Activated naive CD4-positive, alpha-beta T cell treated with anti-CD3 and anti-CD28 coated beads, Interleukin-2, amount 50 U/mL, for 72 hours (primary cell): ENCODE measurements at regions not wholly inside any gene's neighbourhood (a gene's known extent, or its start where the extent isn't known, plus 50 kb on each side); places are given as distances from the start of the nearest gene placed in this dataset.

ENCODE experiments used
- ATAC-seq, 2 donors: fragments of 150-1000 bp; cut with Tn5 transposase; 2 replicates each; pipeline ENCODE4 v1.10.0; 2021; ENCODE audit warnings: mild to moderate bottlenecking in 2 of 2, moderate library complexity in 2 of 2
- DNase-seq, 2 donors: peaks; one replicate each; pipeline ENCODE4 v3.0.0; 2021 to 2022; ENCODE audit warnings: low spot score in 2 of 2
- H3K27ac Mint-ChIP-seq, 2 donors: one replicate each; pipeline ENCODE4 v1.8.0; 2022; ENCODE audit warnings: mild to moderate bottlenecking in 2 of 2, mixed read lengths in 2 of 2
- H3K36me3 Mint-ChIP-seq, 2 donors: one replicate each; pipeline ENCODE4 v1.8.0; 2022; ENCODE audit warnings: mixed read lengths in 2 of 2
- H3K9me3 Mint-ChIP-seq, 2 donors: one replicate each; pipeline ENCODE4 v1.8.0; 2022; ENCODE audit warnings: mixed read lengths in 2 of 2

- no peaks in the 10 kb centered on the region for H3K9me3 Mint-ChIP-seq
- no peak for ATAC-seq
- no peaks in the 10 kb centered on the region for H3K36me3 Mint-ChIP-seq
- no peak for DNase-seq
- no peak overlapping the region for H3K27ac Mint-ChIP-seq
These were observed 158.3 kb upstream of the RNPC3 start for GRCh38 chr1:103367186-103367585.

GRCh38 chr1:103365860-103366569 is 159.5 kb upstream of the RNPC3 start:
- Mint-ChIP-seq H3K27ac (no peak overlapping the region), H3K9me3 (no peaks in the 10 kb centered on the region)
- ATAC-seq, result peak; percentile 71 to 82

GRCh38 chr1:103363008-103363365 is 162.5 kb upstream of the RNPC3 start:
- DNase-seq, result no peak
- peak; percentile 28 to 63 for ATAC-seq

More at GRCh38 chr1:103365860-103366569, 159.5 kb upstream of the RNPC3 start:
- no peaks in the 10 kb centered on the region for H3K36me3 Mint-ChIP-seq
- DNase-seq, result no peak

GRCh38 chr1:103362348-103363007 is 163.0 kb upstream of the RNPC3 start:
- DNase-seq (no peak), ATAC-seq (peak; percentile 70 to 72)
- Mint-ChIP-seq H3K36me3 (no peaks in the 10 kb centered on the region), H3K9me3 (no peaks in the 10 kb centered on the region), H3K27ac (no peak overlapping the region)

More at GRCh38 chr1:103363008-103363365, 162.5 kb upstream of the RNPC3 start:
- Mint-ChIP-seq H3K9me3 (no peaks in the 10 kb centered on the region), H3K36me3 (no peaks in the 10 kb centered on the region), H3K27ac (peak overlapping the region in 1 of 2 donors; percentile 83)

GRCh38 chr1:103353391-103353790 is 172.1 kb upstream of the RNPC3 start:
- Mint-ChIP-seq H3K36me3 (no peaks in the 10 kb centered on the region), H3K27ac (no peak overlapping the region), H3K9me3 (peaks cover 4 to 10% of the 10 kb centered on the region in 2 donors)
- no peak for ATAC-seq
- DNase-seq, result no peak

GRCh38 chr1:103348136-103348535 is 177.4 kb upstream of the RNPC3 start:
- DNase-seq (no peak), ATAC-seq (no peak)
- H3K27ac Mint-ChIP-seq, result no peak overlapping the region
- H3K9me3 Mint-ChIP-seq, result peaks cover 0 to 12% of the 10 kb centered on the region in 2 donors
- no peaks in the 10 kb centered on the region for H3K36me3 Mint-ChIP-seq

GRCh38 chr1:103344930-103345329 is 180.6 kb upstream of the RNPC3 start:
- no peak for ATAC-seq
- H3K36me3 Mint-ChIP-seq, result no peaks in the 10 kb centered on the region
- DNase-seq, result no peak
- H3K27ac Mint-ChIP-seq, result no peak overlapping the region
- H3K9me3 Mint-ChIP-seq, result peaks cover 0 to 12% of the 10 kb centered on the region in 2 donors

- DNase-seq (no peak), ATAC-seq (no peak)
- H3K36me3 Mint-ChIP-seq, result no peaks in the 10 kb centered on the region
- H3K27ac Mint-ChIP-seq, result no peak overlapping the region
- H3K9me3 Mint-ChIP-seq, result peaks cover under 1 to 4% of the 10 kb centered on the region in 2 donors
These were observed 184.1 kb upstream of the RNPC3 start for GRCh38 chr1:103341377-103341880.

GRCh38 chr1:103337779-103338178 is 187.7 kb upstream of the RNPC3 start:
- DNase-seq (no peak), ATAC-seq (no peak)
- H3K9me3 Mint-ChIP-seq, result peaks cover 0 to 4% of the 10 kb centered on the region in 2 donors
- no peak overlapping the region for H3K27ac Mint-ChIP-seq
- no peaks in the 10 kb centered on the region for H3K36me3 Mint-ChIP-seq

- H3K36me3 Mint-ChIP-seq, result no peaks in the 10 kb centered on the region
- H3K9me3 Mint-ChIP-seq, result peaks cover 0 to 4% of the 10 kb centered on the region in 2 donors
- H3K27ac Mint-ChIP-seq, result no peak overlapping the region
- no peak for DNase-seq
- ATAC-seq, result no peak
These were observed 189.1 kb upstream of the RNPC3 start for GRCh38 chr1:103336408-103336807.

- no peaks in the 10 kb centered on the region for H3K36me3 Mint-ChIP-seq
- ATAC-seq, result no peak
- H3K9me3 Mint-ChIP-seq, result peaks cover 0 to 3% of the 10 kb centered on the region in 2 donors
- DNase-seq, result no peak
- no peak overlapping the region for H3K27ac Mint-ChIP-seq
These were observed 192.4 kb upstream of the RNPC3 start for GRCh38 chr1:103333141-103333540.

GRCh38 chr1:103327054-103327719 is 198.3 kb upstream of the RNPC3 start:
- Mint-ChIP-seq H3K9me3 (peaks cover 7 to 8% of the 10 kb centered on the region in 2 donors), H3K27ac (no peak overlapping the region), H3K36me3 (no peaks in the 10 kb centered on the region)
- DNase-seq (no peak), ATAC-seq (no peak)

- Mint-ChIP-seq H3K27ac (no peak overlapping the region), H3K9me3 (peaks cover 7 to 11% of the 10 kb centered on the region in 2 donors), H3K36me3 (no peaks in the 10 kb centered on the region)
- no peak for ATAC-seq
- DNase-seq, result no peak
These were observed 198.9 kb upstream of the RNPC3 start for GRCh38 chr1:103326595-103326994.

- no peak overlapping the region for H3K27ac Mint-ChIP-seq
- H3K9me3 Mint-ChIP-seq, result peaks cover 0 to 3% of the 10 kb centered on the region in 2 donors
- DNase-seq (no peak), ATAC-seq (no peak)
- H3K36me3 Mint-ChIP-seq, result no peaks in the 10 kb centered on the region
These were observed 201.5 kb upstream of the COL11A1 start for GRCh38 chr1:103309786-103310185.

GRCh38 chr1:103307751-103308150 is 199.4 kb upstream of the COL11A1 start:
- Mint-ChIP-seq H3K9me3 (no peaks in the 10 kb centered on the region), H3K36me3 (no peaks in the 10 kb centered on the region), H3K27ac (no peak overlapping the region)
- no peak for ATAC-seq
- DNase-seq, result no peak

GRCh38 chr1:103283841-103284669 is 175.7 kb upstream of the COL11A1 start:
- no peak overlapping the region for H3K27ac Mint-ChIP-seq
- no peak for ATAC-seq
- H3K36me3 Mint-ChIP-seq, result no peaks in the 10 kb centered on the region
- no peak for DNase-seq
- peaks cover 7 to 8% of the 10 kb centered on the region in 2 donors for H3K9me3 Mint-ChIP-seq
